Loucy (cell line): ENCODE measurements at regions not wholly inside any gene's neighbourhood (a gene's known extent, or its start where the extent isn't known, plus 50 kb on each side); places are given as distances from the start of the nearest gene placed in this dataset.

ENCODE experiments used
- EZH2phosphoT487 ChIP-seq: fragments of 200-600 bp; IDR thresholded peaks from 2 replicates; pipeline ENCODE4 v1.6.1; 2018; ENCODE audit warnings: antibody characterized with exemption, mild to moderate bottlenecking, moderate library complexity, borderline replicate concordance
- TF ChIP-seq, protein P1 (sequence below): fragments of 200-600 bp; sonication (generic); conservative IDR thresholded peaks from 2 replicates; pipeline ENCODE4 v1.5.1; 2014; ENCODE audit warnings: mild to moderate bottlenecking, antibody characterized with exemption, low read length

DNA sequence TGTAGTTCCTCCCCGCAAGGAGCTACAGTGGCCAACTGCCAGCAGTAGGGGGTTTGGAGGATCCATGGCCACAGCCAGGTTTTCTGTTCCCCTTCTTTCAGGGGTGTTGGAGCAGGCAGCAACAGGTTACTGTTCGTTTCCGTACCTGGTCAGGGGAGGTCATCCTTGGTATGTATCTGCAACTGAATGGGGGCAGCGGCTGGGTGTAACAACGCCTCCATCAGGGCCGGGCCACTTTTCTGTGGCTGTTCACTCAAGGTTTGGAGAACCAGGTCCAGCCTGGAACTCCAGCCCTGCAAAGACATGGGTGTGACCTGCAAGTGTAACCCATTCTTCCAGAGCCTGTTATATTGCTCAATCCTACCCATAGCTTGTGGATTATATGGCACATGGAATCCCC is 732.3 kb upstream of the MIR17HG start:
- no peak for TF ChIP-seq EZH2phosphoT487
- TF ChIP-seq, protein P1, sequence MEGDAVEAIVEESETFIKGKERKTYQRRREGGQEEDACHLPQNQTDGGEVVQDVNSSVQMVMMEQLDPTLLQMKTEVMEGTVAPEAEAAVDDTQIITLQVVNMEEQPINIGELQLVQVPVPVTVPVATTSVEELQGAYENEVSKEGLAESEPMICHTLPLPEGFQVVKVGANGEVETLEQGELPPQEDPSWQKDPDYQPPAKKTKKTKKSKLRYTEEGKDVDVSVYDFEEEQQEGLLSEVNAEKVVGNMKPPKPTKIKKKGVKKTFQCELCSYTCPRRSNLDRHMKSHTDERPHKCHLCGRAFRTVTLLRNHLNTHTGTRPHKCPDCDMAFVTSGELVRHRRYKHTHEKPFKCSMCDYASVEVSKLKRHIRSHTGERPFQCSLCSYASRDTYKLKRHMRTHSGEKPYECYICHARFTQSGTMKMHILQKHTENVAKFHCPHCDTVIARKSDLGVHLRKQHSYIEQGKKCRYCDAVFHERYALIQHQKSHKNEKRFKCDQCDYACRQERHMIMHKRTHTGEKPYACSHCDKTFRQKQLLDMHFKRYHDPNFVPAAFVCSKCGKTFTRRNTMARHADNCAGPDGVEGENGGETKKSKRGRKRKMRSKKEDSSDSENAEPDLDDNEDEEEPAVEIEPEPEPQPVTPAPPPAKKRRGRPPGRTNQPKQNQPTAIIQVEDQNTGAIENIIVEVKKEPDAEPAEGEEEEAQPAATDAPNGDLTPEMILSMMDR: no peak
